HepG2 (cell line): ENCODE measurements at regions not wholly inside any gene's neighbourhood (a gene's known extent, or its start where the extent isn't known, plus 50 kb on each side); places are given as distances from the start of the nearest gene placed in this dataset.
A peak's percentile ranks its signal among the peaks of the same experiment; 100 is the strongest.

ENCODE experiments used
- ATAC-seq: fragments of 200-7000 bp; cut with Tn5 transposase; 3 replicates; pipeline ENCODE4 v1.9.1; 2020; ENCODE audit warnings: mild to moderate bottlenecking, moderate library complexity
- BruUV-seq: library from RNA; stranded (reverse); fragments of 400-500 nt; replicated peaks from 2 replicates; lab custom pipeline; 2021; lab: Mats Ljungman, UMichigan
- CTCF ChIA-PET: fragments of 300-600 bp; formaldehyde crosslinking; extraction: SDS; loops from one replicate; lab custom pipeline; 2021; ENCODE audit warnings: low total read pairs, inconsistent platforms, low intra/inter-chr PET ratio; lab: Yijun Ruan, JAX
- POLR2A ChIA-PET: fragments of 350-600 bp; sonication (Branson Sonifier 250); formaldehyde crosslinking; loops from one replicate; lab custom pipeline; 2020; ENCODE audit warnings: antibody characterized with exemption, inconsistent platforms; lab: Yijun Ruan, JAX
- DNase-seq: peaks from one replicate; pipeline ENCODE4 v3.0.0-alpha.2; 2015; ENCODE audit warnings: low spot score
- FAIRE-seq: peaks from 3 replicates; lab custom pipeline; 2011; peaks lifted over from hg19 to GRCh38; lab: Jason Lieb, UNC
- H2AFZ ChIP-seq: one replicate; pipeline ENCODE4 v1.6.1; 2011; ENCODE audit warnings: low read length, inconsistent platforms
- H3K27ac ChIP-seq: fragments of 300-600 bp; 3 replicates; pipeline ENCODE4 v1.8.0; 2011; ENCODE audit warnings: mixed run types, mild to moderate bottlenecking, mixed read lengths, low read length, inconsistent platforms; ENCODE audit not compliant: insufficient read depth; ENCODE audit errors: extremely low read length
- H3K27me3 ChIP-seq, 2 experiments: fragments of 200-600 bp in 1 of 2; 2 replicates in 1 of 2; 3 replicates in 1 of 2; pipeline versions ENCODE4 v1.6.0 to v1.8.0; 2011; ENCODE audit warnings: low read length in 2 of 2, mild to moderate bottlenecking in 2 of 2, moderate library complexity in 2 of 2, inconsistent platforms in 1 of 2; ENCODE audit not compliant: insufficient read depth in 2 of 2, control insufficient read depth in 1 of 2
- H3K36me3 ChIP-seq, 2 experiments: fragments of 200-600 bp in 1 of 2; replicated peaks in 1 of 2; 2 replicates in 1 of 2; 3 replicates in 1 of 2; pipeline versions ENCODE4 v1.5.1 to v1.8.0; 2011; ENCODE audit warnings: low read length in 2 of 2, inconsistent platforms in 1 of 2; ENCODE audit not compliant: insufficient read depth in 2 of 2, control insufficient read depth in 1 of 2
- H3K4me1 ChIP-seq: 2 replicates; pipeline ENCODE4 v1.5.1; 2012; ENCODE audit warnings: low read length, inconsistent platforms; ENCODE audit not compliant: insufficient read depth
- H3K4me2 ChIP-seq: 2 replicates; pipeline ENCODE4 v1.6.0; 2011; ENCODE audit warnings: low read depth, low read length, inconsistent platforms
- H3K4me3 ChIP-seq, 3 experiments: fragments of 200-600 bp in 1 of 3; sonication (generic), shearing (Covaris generic) in 1 of 3; replicated peaks in 1 of 3; 2 replicates each; pipeline ENCODE4 v1.5.1; 2011 to 2016; ENCODE audit warnings: low read length in 3 of 3, inconsistent platforms in 2 of 3, low read depth in 2 of 3, mild to moderate bottlenecking in 2 of 3, control low read depth in 1 of 3, mixed read lengths in 1 of 3; ENCODE audit not compliant: insufficient read depth in 1 of 3
- H3K79me2 ChIP-seq: one replicate; pipeline ENCODE4 v1.6.1; 2011; ENCODE audit warnings: low read length, inconsistent platforms; ENCODE audit not compliant: insufficient read depth
- H3K9ac ChIP-seq: 2 replicates; pipeline ENCODE4 v1.6.0; 2011; ENCODE audit warnings: mild to moderate bottlenecking, low read depth, low read length, inconsistent platforms; ENCODE audit not compliant: insufficient read depth
- H3K9me3 ChIP-seq: 2 replicates; pipeline ENCODE4 v1.5.1; 2012; ENCODE audit warnings: mild to moderate bottlenecking, low read length
- H4K20me1 ChIP-seq: 2 replicates; pipeline ENCODE4 v1.6.0; 2011; ENCODE audit warnings: inconsistent platforms, mild to moderate bottlenecking, low read length, moderate library complexity; ENCODE audit not compliant: insufficient read depth
- FOXK2 ChIP-seq: fragments of 450-650 bp; IDR thresholded peaks from 2 replicates; pipeline ENCODE4 v1.6.1; 2016
- MED1 ChIP-seq: sonication (generic); formaldehyde crosslinking; IDR thresholded peaks from 2 replicates; pipeline ENCODE4 v1.4.0; 2020; ENCODE audit warnings: missing genetic modification reagents
- POLR2A ChIP-seq, 2 experiments: IDR thresholded peaks; 2 replicates each; pipeline ENCODE4 v1.6.1; 2011; ENCODE audit warnings: low read depth in 2 of 2, low read length in 2 of 2, mild to moderate bottlenecking in 1 of 2, moderate library complexity in 1 of 2; ENCODE audit not compliant: insufficient read depth in 1 of 2
- ZFP82 ChIP-seq: sonication (generic); formaldehyde crosslinking; IDR thresholded peaks from 2 replicates; pipeline ENCODE4 v1.5.1; 2020; ENCODE audit warnings: mild to moderate bottlenecking, missing genetic modification reagents, borderline replicate concordance
- ZMYM2 ChIP-seq: sonication (generic); formaldehyde crosslinking; IDR thresholded peaks from 2 replicates; pipeline ENCODE4 v1.8.0; 2022; ENCODE audit warnings: mild to moderate bottlenecking, missing genetic modification reagents
- ZNF816 ChIP-seq: sonication (generic); formaldehyde crosslinking; IDR thresholded peaks from 2 replicates; pipeline ENCODE4 v1.8.0; 2022; ENCODE audit warnings: missing genetic modification reagents, mild to moderate bottlenecking, borderline replicate concordance
- WGBS: methylation state at CpG from one replicate; pipeline ENCODE4 v1.1.6; 2017; ENCODE audit warnings: low lambda C conversion rate; 5-methylcytosine and 5-hydroxymethylcytosine counted together
- in situ Hi-C: cut with HindIII; loops from 2 replicates; pipeline ENCODE4 v1.10.0; 2017; ENCODE audit warnings: low pct_unique_long_range_greater_than_20kb; ENCODE audit not compliant: extremely low pct_ligation_motif_present
- intact Hi-C: fragments of 100-400 bp; cut with micrococcal nuclease; formaldehyde crosslinking; loops from one replicate; pipeline ENCODE4 v1.10.0; 2022; ENCODE audit not compliant: unreplicated experiment

DNA sequence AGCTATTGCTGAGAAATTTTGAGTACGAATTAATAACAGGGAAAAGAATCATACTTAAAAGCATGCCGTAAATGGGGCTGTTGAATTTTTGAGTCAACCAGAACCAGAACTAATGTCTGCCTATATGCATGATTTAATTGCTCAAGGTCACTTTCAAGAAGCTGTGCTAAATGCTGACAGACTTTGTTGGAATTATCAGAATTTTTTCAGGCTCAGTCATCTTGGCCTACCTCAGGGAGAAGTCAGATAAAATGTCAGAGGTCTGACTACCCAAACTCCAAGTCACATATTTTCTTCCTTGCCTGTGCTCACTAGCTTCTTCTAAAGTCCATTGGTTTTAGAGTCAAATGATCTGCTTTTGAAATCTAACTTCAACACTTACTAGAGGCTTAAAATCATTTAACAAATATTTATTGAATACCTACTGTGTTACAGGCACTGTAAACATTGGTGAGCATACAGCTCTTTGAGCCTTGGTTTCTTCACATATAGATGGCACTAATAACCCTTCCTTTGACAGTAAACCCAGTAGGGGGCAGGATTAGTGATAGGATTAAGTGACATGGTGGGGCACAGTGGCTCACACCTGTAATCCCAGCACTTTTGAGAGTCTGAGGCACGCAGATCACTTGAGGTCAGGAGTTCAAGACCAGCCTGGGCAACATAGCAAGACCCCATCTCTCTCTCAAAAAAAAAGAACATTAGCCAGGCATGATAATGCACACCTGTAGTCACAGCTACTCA, 121.2 kb upstream of the SLC44A3 start (continued):
- TF ChIP-seq ZMYM2: peak; percentile 87
- TF ChIP-seq POLR2A (IDR thresholded peaks at IDR 0.05; ENCODE audit: insufficient read depth in 1 of 2, low read depth in 2 of 2, low read length in 2 of 2): no peak

DNA sequence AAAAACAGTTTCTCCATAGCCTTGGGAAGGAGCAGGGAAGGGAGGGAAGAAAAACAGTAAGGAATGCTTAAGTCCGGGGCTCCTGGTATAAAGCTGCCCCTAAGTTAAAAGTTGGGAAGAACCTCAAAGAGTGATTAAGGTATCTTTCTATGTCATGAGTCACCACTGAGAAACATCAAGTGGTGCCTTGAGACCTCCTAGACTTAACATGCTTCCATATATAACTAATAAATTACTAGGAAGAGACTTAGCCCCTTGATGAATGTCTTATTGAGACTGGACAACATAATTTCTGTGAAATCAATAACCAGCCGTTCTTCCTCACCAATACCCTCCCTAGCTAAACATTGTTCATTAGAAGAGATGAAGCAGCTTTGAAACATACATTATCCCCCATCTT, 121.8 kb upstream of the SLC44A3 start:
- H3K9me3 ChIP-seq: no peaks in the 10 kb centered on the region
- H3K9ac ChIP-seq: peak overlapping the region; percentile 56
- peaks cover 62% of the 10 kb centered on the region for H3K4me1 ChIP-seq
- WGBS: 0% methylated on average over 2 of the region's 2 CpGs
- H3K27me3 ChIP-seq: no peaks in the 10 kb centered on the region
- no peak for FAIRE-seq
- POLR2A ChIA-PET: interaction anchor here (0.8 to 2.7 kb wide), 6 partner anchors 12 to 157 kb away, joined by 3 to 8 read pairs (median 4); partner anchors contain the start of gene F3
- peak overlapping the region in 2 of 3 experiments; percentile 10 to 14; a peak in 1 of 6 replicates for H3K4me3 ChIP-seq
- intact Hi-C loops (loop anchor here (2.0 to 10.0 kb wide), 2 partner anchors 104 to 144 kb away; no protein-coding TSS in a partner anchor), in situ Hi-C loops (no loop called here)
- no peaks in the 10 kb centered on the region for H4K20me1 ChIP-seq
- H3K4me2 ChIP-seq: peak overlapping the region; percentile 64
- peak; percentile 20; the same call in 1 of the 2 replicates for TF ChIP-seq ZNF816 (CRISPR knock-in tag)
- 0 out of 2 replicates have a peak, but pooled peaks have one; percentile 34 for TF ChIP-seq ZFP82
- no peak for TF ChIP-seq FOXK2
- no peak for TF ChIP-seq MED1 (CRISPR knock-in tag)
- TF ChIP-seq, all 625 proteins: peak for 2
- no peaks in the 10 kb centered on the region for H3K36me3 ChIP-seq
- no peak for DNase-seq
- peak; percentile 37 for ATAC-seq
- no peaks in the 10 kb centered on the region for H3K79me2 ChIP-seq
- no TSS peak for BruUV-seq
- H2AFZ ChIP-seq: no peak overlapping the region
- CTCF ChIA-PET: interaction anchor here (1.6 kb wide), 1 partner anchor 104 kb away, joined by 5 read pairs; no protein-coding TSS in a partner anchor
- H3K27ac ChIP-seq: peak overlapping the region; percentile 78
